GM12873 (cell line): ENCODE measurements at regions not wholly inside any gene's neighbourhood (a gene's known extent, or its start where the extent isn't known, plus 50 kb on each side); places are given as distances from the start of the nearest gene placed in this dataset.

ENCODE experiments used
- CTCF ChIP-seq: IDR thresholded peaks from 2 replicates; pipeline ENCODE4 v1.5.1; 2012; ENCODE audit warnings: low read depth, mild to moderate bottlenecking, moderate library complexity, low read length, control low read depth; ENCODE audit not compliant: insufficient read depth; ENCODE audit errors: missing control alignments

- TF ChIP-seq CTCF: no peak
Observed at GRCh38 chr17:71063127-71063526, 893.8 kb downstream of the KCNJ2 start.

- TF ChIP-seq CTCF: no peak
Observed at GRCh38 chr17:71063559-71063958, 894.2 kb downstream of the KCNJ2 start.

- no peak for TF ChIP-seq CTCF
Observed at GRCh38 chr17:71067669-71068407, 898.5 kb downstream of the KCNJ2 start.

GRCh38 chr17:71068408-71068750, 899.0 kb downstream of the KCNJ2 start:
- no peak for TF ChIP-seq CTCF

- no peak for TF ChIP-seq CTCF
Observed at GRCh38 chr17:71071041-71071440, 901.7 kb downstream of the KCNJ2 start.

GRCh38 chr17:71071837-71072236, 902.5 kb downstream of the KCNJ2 start:
- no peak for TF ChIP-seq CTCF

GRCh38 chr17:71080937-71081336, 911.6 kb downstream of the KCNJ2 start:
- TF ChIP-seq CTCF: no peak

GRCh38 chr17:71081666-71082065, 912.3 kb downstream of the KCNJ2 start:
- no peak for TF ChIP-seq CTCF
